H7 (cell line): ENCODE measurements at regions not wholly inside any gene's neighbourhood (a gene's known extent, or its start where the extent isn't known, plus 50 kb on each side); places are given as distances from the start of the nearest gene placed in this dataset.

Source experiments
- DNase-seq: peaks from one replicate; pipeline ENCODE4 v3.0.0; 2012
- H3K27me3 ChIP-seq: 2 replicates; pipeline ENCODE4 v1.6.0; 2011; ENCODE audit warnings: mild to moderate bottlenecking, low read length; ENCODE audit not compliant: control insufficient read depth, insufficient read depth
- H3K36me3 ChIP-seq: replicated peaks from 2 replicates; pipeline ENCODE4 v1.5.1; 2011; ENCODE audit warnings: low read length; ENCODE audit not compliant: control insufficient read depth, insufficient read depth
- H3K4me3 ChIP-seq: 2 replicates; pipeline ENCODE4 v1.5.1; 2011; ENCODE audit warnings: low read depth, mild to moderate bottlenecking, control low read depth, low read length, moderate library complexity; ENCODE audit not compliant: insufficient read depth

GRCh38 chr1:116262995-116263385, 110.1 kb upstream of the ATP1A1 start:
- Histone ChIP-seq H3K36me3 (no peaks in the 10 kb centered on the region), H3K27me3 (no peaks in the 10 kb centered on the region), H3K4me3 (no peak overlapping the region)
- no peak for DNase-seq

GRCh38 chr1:116265931-116266863, 106.8 kb upstream of the ATP1A1 start:
- H3K4me3 ChIP-seq: no peak overlapping the region
- no peaks in the 10 kb centered on the region for H3K36me3 ChIP-seq
- H3K27me3 ChIP-seq: no peaks in the 10 kb centered on the region
- no peak for DNase-seq

- Histone ChIP-seq H3K27me3 (no peaks in the 10 kb centered on the region), H3K4me3 (no peak overlapping the region), H3K36me3 (no peaks in the 10 kb centered on the region)
- DNase-seq: no peak
These were observed 106.2 kb upstream of the ATP1A1 start for GRCh38 chr1:116266864-116267212.

DNA sequence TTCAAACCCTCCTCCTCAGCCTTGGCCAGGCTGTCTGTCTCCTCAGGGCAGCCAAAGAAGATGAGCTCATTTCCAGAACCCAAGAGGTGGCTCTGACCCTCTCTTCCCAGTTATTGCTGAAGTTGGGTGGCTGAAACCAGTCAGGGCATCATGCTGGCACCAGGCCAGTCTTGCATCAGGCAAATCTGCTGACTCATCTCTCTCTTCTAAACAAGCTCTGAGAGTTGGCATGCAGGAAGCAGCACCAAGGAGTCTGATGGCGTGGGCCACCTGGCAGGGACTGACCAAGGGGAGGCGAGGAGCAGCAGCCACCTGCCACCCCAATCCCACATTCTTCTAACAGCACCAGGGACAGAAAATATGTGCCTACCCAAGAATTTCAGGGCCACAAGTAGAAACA, 104.8 kb upstream of the ATP1A1 start:
- no peak for DNase-seq
- Histone ChIP-seq H3K27me3 (no peaks in the 10 kb centered on the region), H3K36me3 (no peaks in the 10 kb centered on the region), H3K4me3 (no peak overlapping the region)

- Histone ChIP-seq H3K36me3 (no peaks in the 10 kb centered on the region), H3K27me3 (no peaks in the 10 kb centered on the region), H3K4me3 (no peak overlapping the region)
- DNase-seq: peak; percentile 43
These were observed 102.6 kb upstream of the ATP1A1 start for GRCh38 chr1:116270316-116271057.

GRCh38 chr1:116273042-116273783, 99.8 kb upstream of the ATP1A1 start:
- Histone ChIP-seq H3K4me3 (no peak overlapping the region), H3K27me3 (no peaks in the 10 kb centered on the region), H3K36me3 (no peaks in the 10 kb centered on the region)
- no peak for DNase-seq

DNA sequence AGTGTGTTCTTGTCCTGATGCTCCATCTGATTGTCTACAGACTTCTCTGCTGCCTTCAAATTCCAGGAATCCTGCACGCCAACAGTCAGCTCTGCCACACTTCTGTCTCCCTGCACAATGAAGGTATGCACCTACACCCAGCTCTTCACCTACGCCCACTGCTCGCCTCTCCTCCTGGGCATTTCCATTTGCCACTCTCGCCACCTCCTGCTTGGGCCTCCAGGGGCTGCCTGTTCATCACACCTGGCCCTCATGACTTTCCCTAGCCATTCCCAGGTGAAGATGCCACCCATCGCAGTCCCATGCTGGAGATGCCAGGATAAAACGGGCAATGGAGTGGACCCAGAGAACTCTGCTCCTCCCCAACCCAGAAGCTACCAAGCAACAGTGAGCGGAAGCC, 96.5 kb upstream of the ATP1A1 start:
- Histone ChIP-seq H3K4me3 (no peak overlapping the region), H3K36me3 (no peaks in the 10 kb centered on the region), H3K27me3 (no peaks in the 10 kb centered on the region)
- DNase-seq: no peak

DNA sequence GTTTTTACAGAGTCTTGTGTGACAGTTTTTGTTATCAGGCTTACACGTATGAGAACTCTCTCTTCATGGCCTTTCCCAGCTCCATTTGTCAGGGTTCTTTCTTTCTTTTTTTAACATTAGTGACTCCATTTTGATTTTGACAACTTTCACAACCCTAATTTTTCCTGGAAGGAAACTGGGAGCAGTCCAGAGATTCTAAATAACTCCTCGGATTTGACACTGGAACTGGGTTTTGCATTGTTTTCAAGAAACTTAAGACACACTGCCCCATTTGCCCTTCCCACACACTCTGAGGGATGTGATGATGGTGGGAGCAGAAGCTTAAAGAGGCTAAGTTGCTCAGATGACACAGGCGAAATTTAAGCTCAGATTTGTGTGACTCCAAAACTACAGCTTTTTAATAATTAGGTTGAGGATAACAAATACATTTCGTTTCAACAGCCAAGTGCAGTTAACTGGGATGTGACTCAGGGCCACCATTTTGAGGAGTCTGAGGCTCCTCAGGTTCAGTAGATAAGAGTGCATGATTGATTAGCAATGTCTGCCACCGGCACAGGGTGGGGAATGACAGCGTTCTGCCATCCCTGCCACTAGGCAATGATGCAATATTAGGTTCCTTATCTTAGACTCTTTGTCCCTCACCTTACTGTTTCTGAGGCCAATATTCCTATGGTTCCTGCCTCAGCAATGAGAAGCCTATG, 95.1 kb upstream of the ATP1A1 start:
- no peak for DNase-seq
- no peaks in the 10 kb centered on the region for H3K36me3 ChIP-seq
- H3K27me3 ChIP-seq: no peaks in the 10 kb centered on the region
- no peak overlapping the region for H3K4me3 ChIP-seq

DNA sequence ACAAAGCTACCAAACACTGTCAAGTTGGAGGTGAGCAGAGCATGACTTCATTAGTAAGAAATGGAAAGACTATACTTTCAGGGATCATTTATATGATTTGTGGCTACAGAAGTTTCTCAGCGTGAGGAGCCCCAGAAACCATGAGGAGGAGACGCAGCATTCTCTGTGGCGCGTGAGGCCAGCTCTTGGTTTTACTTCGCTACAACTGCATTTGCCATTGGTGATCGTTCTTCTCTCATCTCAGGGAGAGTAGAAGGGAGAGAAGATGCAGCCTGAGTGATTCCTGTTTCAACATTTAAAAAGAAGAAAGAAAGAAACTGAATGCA, 94.5 kb upstream of the ATP1A1 start:
- no peak for DNase-seq
- no peak overlapping the region for H3K4me3 ChIP-seq
- no peaks in the 10 kb centered on the region for H3K27me3 ChIP-seq
- H3K36me3 ChIP-seq: no peaks in the 10 kb centered on the region

- Histone ChIP-seq H3K36me3 (no peaks in the 10 kb centered on the region), H3K27me3 (no peaks in the 10 kb centered on the region), H3K4me3 (no peak overlapping the region)
- no peak for DNase-seq
These were observed 93.3 kb upstream of the ATP1A1 start for GRCh38 chr1:116279715-116280114.

DNA sequence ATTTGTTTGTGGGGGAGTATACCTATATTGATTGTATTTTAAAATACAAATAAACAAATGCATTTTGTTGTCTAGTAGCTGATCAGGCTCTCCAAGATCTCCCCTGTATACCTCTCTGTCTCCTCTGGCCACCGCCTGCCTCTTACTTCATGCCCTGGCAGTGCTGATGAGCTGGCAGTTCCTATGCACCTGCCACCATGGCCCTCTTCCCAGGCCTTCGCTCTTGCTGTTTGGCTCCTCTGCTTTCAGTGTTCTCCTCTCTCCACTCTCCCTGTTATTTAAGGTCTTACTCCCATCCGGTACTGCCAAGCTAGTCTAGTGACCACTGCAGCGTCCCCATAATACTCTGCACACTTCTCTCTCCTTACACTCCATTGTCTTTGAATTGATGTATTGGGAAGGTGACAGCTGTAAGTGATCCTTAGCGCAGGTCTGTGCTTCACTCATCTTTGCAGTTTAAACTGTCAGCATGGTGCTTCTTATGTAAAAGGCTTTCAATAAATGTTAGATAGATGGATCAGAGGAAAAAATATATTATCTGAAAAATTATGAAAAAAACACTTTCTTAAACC, 88.1 kb upstream of the ATP1A1 start:
- H3K27me3 ChIP-seq: no peaks in the 10 kb centered on the region

GRCh38 chr1:116286541-116286971, 86.5 kb upstream of the ATP1A1 start:
- no peaks in the 10 kb centered on the region for H3K36me3 ChIP-seq
- H3K4me3 ChIP-seq: no peak overlapping the region
- no peak for DNase-seq
- no peaks in the 10 kb centered on the region for H3K27me3 ChIP-seq

More for the DNA sequence above, 88.1 kb upstream of the ATP1A1 start:
- no peaks in the 10 kb centered on the region for H3K36me3 ChIP-seq
- no peak for DNase-seq
- H3K4me3 ChIP-seq: no peak overlapping the region

DNA sequence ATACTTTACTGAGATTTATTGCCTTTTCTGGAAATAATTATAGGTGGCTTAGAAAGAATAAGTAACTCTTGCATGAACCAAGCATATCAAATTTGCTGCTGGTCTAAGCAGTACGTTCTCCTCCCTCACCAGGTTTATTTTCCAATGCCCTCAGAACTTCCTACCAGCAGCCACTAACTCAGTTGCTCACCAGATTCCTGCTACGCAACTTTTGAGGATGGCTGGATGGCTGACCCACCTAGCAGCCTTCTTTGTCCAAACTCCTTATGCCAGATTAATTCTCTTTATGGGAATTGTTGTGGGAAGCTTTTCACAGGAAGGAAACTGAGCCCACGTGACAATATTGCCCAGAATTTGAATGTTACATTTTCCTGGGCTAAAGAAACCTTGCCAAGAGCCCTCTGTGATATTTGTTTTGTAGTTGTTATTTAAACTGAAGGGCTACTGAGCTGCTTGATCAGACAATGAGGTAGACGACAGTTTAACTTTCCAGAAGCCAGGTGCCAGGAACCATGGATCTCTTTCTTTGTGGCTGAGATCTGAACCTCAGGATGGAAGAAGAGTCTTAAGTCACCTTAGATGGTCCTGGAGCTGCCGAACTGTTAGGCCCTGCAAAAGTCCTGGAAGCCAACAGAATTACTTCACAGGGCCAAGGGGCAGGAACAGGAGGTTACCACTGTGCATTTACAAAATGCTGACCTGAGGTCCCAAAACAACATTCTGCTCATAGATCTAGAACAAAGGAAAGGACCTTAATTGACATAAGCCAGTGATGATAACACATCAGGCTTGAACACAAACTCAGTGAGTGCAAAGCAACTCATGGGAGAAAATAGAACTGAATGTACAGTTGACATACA, 85.5 kb upstream of the ATP1A1 start:
- Histone ChIP-seq H3K36me3 (no peaks in the 10 kb centered on the region), H3K4me3 (no peak overlapping the region), H3K27me3 (no peaks in the 10 kb centered on the region)
- DNase-seq: no peak
